GM12878 (cell line): ENCODE measurements at regions not wholly inside any gene's neighbourhood (a gene's known extent, or its start where the extent isn't known, plus 50 kb on each side); places are given as distances from the start of the nearest gene placed in this dataset.

ENCODE experiments used
- ATAC-seq: fragments of 200-7000 bp; cut with Tn5 transposase; 3 replicates; pipeline ENCODE4 v1.9.1; 2020; ENCODE audit warnings: mild to moderate bottlenecking, moderate library complexity
- BruUV-seq: library from RNA; stranded (reverse); fragments of 400-500 nt; replicated peaks from 2 replicates; lab custom pipeline; 2021; lab: Mats Ljungman, UMichigan
- CTCF ChIA-PET: fragments of 300-600 bp; sonication (Branson Sonifier 250); formaldehyde crosslinking; extraction: SDS; loops from one replicate; lab custom pipeline; 2021; ENCODE audit warnings: inconsistent platforms; lab: Yijun Ruan, JAX
- POLR2A ChIA-PET: fragments of 350-600 bp; formaldehyde crosslinking; extraction: SDS; loops from one replicate; lab custom pipeline; 2021; ENCODE audit warnings: inconsistent platforms; lab: Charles Lee
- RAD21 ChIA-PET: fragments of 300-600 bp; sonication (Branson Sonifier 250); formaldehyde crosslinking; loops from one replicate; lab custom pipeline; 2023; ENCODE audit warnings: antibody characterized with exemption; ENCODE audit not compliant: unreplicated experiment; lab: Charles Lee
- SMC1A ChIA-PET: fragments of 300-600 bp; sonication (Branson Sonifier 250); formaldehyde crosslinking; loops from one replicate; lab custom pipeline; 2023; ENCODE audit not compliant: unreplicated experiment, uncharacterized antibody; lab: Charles Lee
- DNase-seq: peaks from one replicate; pipeline ENCODE4 v3.0.0-alpha.2; 2011; ENCODE audit warnings: low read depth, low spot score
- FAIRE-seq: peaks from 3 replicates; lab custom pipeline; 2011; peaks lifted over from hg19 to GRCh38; lab: Jason Lieb, UNC
- H2AFZ ChIP-seq: 2 replicates; pipeline ENCODE4 v1.6.0; 2011; ENCODE audit warnings: low read depth, low read length, control low read depth; ENCODE audit not compliant: control insufficient read depth
- H3K27ac ChIP-seq: 2 replicates; pipeline ENCODE4 v1.5.1; 2011; ENCODE audit warnings: control low read depth; ENCODE audit not compliant: control insufficient read depth, insufficient read depth
- H3K27me3 ChIP-seq, 2 experiments: replicated peaks in 1 of 2; 2 replicates each; pipeline versions ENCODE4 v1.6.0 to v1.6.1; 2011; ENCODE audit warnings: low read length in 1 of 2; ENCODE audit not compliant: control insufficient read depth in 2 of 2, insufficient read depth in 2 of 2
- H3K36me3 ChIP-seq, 2 experiments: 2 replicates each; pipeline ENCODE4 v1.5.1; 2011; ENCODE audit warnings: low read length in 1 of 2; ENCODE audit not compliant: control insufficient read depth in 2 of 2, insufficient read depth in 2 of 2
- H3K4me1 ChIP-seq: 2 replicates; pipeline ENCODE4 v1.6.1; 2011; ENCODE audit warnings: mild to moderate bottlenecking, low read length, moderate library complexity, mixed read lengths; ENCODE audit not compliant: control insufficient read depth, insufficient read depth
- H3K4me2 ChIP-seq: 2 replicates; pipeline ENCODE4 v1.6.0; 2011; ENCODE audit warnings: control low read depth; ENCODE audit not compliant: control insufficient read depth, insufficient read depth
- H3K4me3 ChIP-seq: fragments of 200-600 bp; sonication (generic); 2 replicates; pipeline ENCODE4 v1.5.1; 2016
- H3K79me2 ChIP-seq: 2 replicates; pipeline ENCODE4 v1.6.0; 2011; ENCODE audit warnings: low read length; ENCODE audit not compliant: control insufficient read depth, insufficient read depth
- H3K9ac ChIP-seq: 2 replicates; pipeline ENCODE4 v1.8.0; 2011; ENCODE audit warnings: low read length, control low read depth, mixed read lengths; ENCODE audit not compliant: control insufficient read depth, insufficient read depth
- H3K9me3 ChIP-seq: replicated peaks from 3 replicates; pipeline ENCODE4 v1.5.1; 2011; ENCODE audit warnings: mild to moderate bottlenecking, low read length; ENCODE audit not compliant: control insufficient read depth, insufficient read depth
- H4K20me1 ChIP-seq: 2 replicates; pipeline ENCODE4 v1.6.0; 2011; ENCODE audit not compliant: control insufficient read depth, insufficient read depth
- CBX5 ChIP-seq: sonication (generic); IDR thresholded peaks from 2 replicates; pipeline ENCODE4 v1.6.1; 2016; ENCODE audit warnings: low read depth, moderate library complexity, mild to moderate bottlenecking, inconsistent platforms
- CEBPZ ChIP-seq: fragments of 150-350 bp; IDR thresholded peaks from 2 replicates; pipeline ENCODE4 v1.6.1; 2016; ENCODE audit warnings: low read depth, low read length
- CHD2 ChIP-seq: IDR thresholded peaks from 2 replicates; pipeline ENCODE4 v1.6.1; 2011; ENCODE audit warnings: low read depth, low read length, improper control_type of control experiment, borderline replicate concordance
- CREB1 ChIP-seq: IDR thresholded peaks from 2 replicates; pipeline ENCODE4 v1.6.1; 2012; ENCODE audit warnings: low read depth, mild to moderate bottlenecking, inconsistent platforms
- CREM ChIP-seq: IDR thresholded peaks from 2 replicates; pipeline ENCODE4 v1.6.1; 2014; ENCODE audit warnings: antibody characterized with exemption, low read depth
- ELK1 ChIP-seq: IDR thresholded peaks from 2 replicates; pipeline ENCODE4 v1.6.1; 2012; ENCODE audit warnings: low read depth, low read length, improper control_type of control experiment
- FOS ChIP-seq: IDR thresholded peaks from 3 replicates; pipeline ENCODE4 v1.6.1; 2011; ENCODE audit warnings: borderline replicate concordance; ENCODE audit not compliant: insufficient read length; ENCODE audit errors: extremely low read depth
- HDAC2 ChIP-seq: fragments of 200-600 bp; sonication (generic); IDR thresholded peaks from 2 replicates; pipeline ENCODE4 v1.6.1; 2017
- IKZF2 ChIP-seq, 2 experiments: fragments of 450-650 bp; IDR thresholded peaks; 2 replicates each; pipeline ENCODE4 v1.6.1; 2017; ENCODE audit warnings: mild to moderate bottlenecking in 2 of 2, moderate library complexity in 2 of 2
- POLR2A ChIP-seq: IDR thresholded peaks from 2 replicates; pipeline ENCODE4 v1.6.1; 2011; ENCODE audit warnings: low read depth, mild to moderate bottlenecking, low read length
- RELB ChIP-seq: fragments of 450-650 bp; IDR thresholded peaks from 2 replicates; pipeline ENCODE4 v1.6.1; 2017; ENCODE audit warnings: low read depth, mild to moderate bottlenecking, moderate library complexity
- SIN3A ChIP-seq: IDR thresholded peaks from 2 replicates; pipeline ENCODE4 v1.6.1; 2012; ENCODE audit warnings: low read depth, low read length, improper control_type of control experiment
- YY1 ChIP-seq: IDR thresholded peaks from 2 replicates; pipeline ENCODE4 v1.6.1; 2011; ENCODE audit warnings: low read depth, mild to moderate bottlenecking, low read length
- WGBS: methylation state at CpG from one replicate; pipeline ENCODE4 v1.1.6; 2016; ENCODE audit warnings: low lambda C conversion rate; ENCODE audit not compliant: insufficient replicate concordance, insufficient coverage; ENCODE audit errors: missing lambda C conversion rate; 5-methylcytosine and 5-hydroxymethylcytosine counted together
- in situ Hi-C: fragments of 300-500 bp; cut with MboI; formaldehyde crosslinking; loops from 9 replicates; pipeline ENCODE4 v1.14.3; 2018; ENCODE audit warnings: mixed read lengths
- intact Hi-C: fragments of 100-400 bp; cut with micrococcal nuclease; formaldehyde crosslinking; loops from one replicate; pipeline ENCODE4 v1.14.2; 2022; ENCODE audit not compliant: unreplicated experiment
- TF ChIP-seq, protein P1 (sequence below): IDR thresholded peaks from 2 replicates; pipeline ENCODE4 v1.6.1; 2012; ENCODE audit warnings: low read depth, low read length, improper control_type of control experiment

GRCh38 chr10:90136731-90137316 is 435.4 kb downstream of the KIF20B start:
- WGBS, result 37% methylated on average over 8 of the region's 8 CpGs
- H3K27me3 ChIP-seq, result no peaks in the 10 kb centered on the region
- no peak overlapping the region for H3K4me2 ChIP-seq
- no peak overlapping the region for H3K4me3 ChIP-seq
- no peak for ATAC-seq
- no peak overlapping the region for H3K27ac ChIP-seq
- ChIA-PET RAD21 (interaction anchor here (0.6 to 1.9 kb wide), 4 partner anchors 35 to 339 kb away, joined by 3 to 6 read pairs (median 4); no protein-coding TSS in a partner anchor), CTCF (interaction anchor here (1.6 to 1.8 kb wide), 3 partner anchors 12 to 343 kb away, joined by 3 to 5 read pairs (median 5); no protein-coding TSS in a partner anchor), SMC1A (interaction anchor here (1.2 to 1.6 kb wide), 4 partner anchors 11 to 180 kb away, joined by 3 to 10 read pairs (median 5); no protein-coding TSS in a partner anchor), POLR2A (no interaction called here)
- no peaks in the 10 kb centered on the region for H3K79me2 ChIP-seq
- no TSS peak for BruUV-seq
- H3K9me3 ChIP-seq, result peaks cover 23% of the 10 kb centered on the region
- in situ Hi-C loops, result loop anchor here (5.0 kb wide), 1 partner anchor 345 kb away; no protein-coding TSS in a partner anchor
- H2AFZ ChIP-seq, result no peak overlapping the region
- no peaks in the 10 kb centered on the region for H4K20me1 ChIP-seq
- no peak for FAIRE-seq
- intact Hi-C loops, result no loop called here
- no peak for DNase-seq
- no peak overlapping the region for H3K9ac ChIP-seq
- H3K36me3 ChIP-seq, result no peaks in the 10 kb centered on the region
- H3K4me1 ChIP-seq, result peaks cover 3% of the 10 kb centered on the region; the same call in 1 of the 2 replicates
- TF ChIP-seq CEBPZ, result peak; percentile 44; the same call in 1 of the 2 replicates
- TF ChIP-seq SIN3A, result no peak
- TF ChIP-seq FOS, result no peak
- no peak for TF ChIP-seq CREM
- no peak for TF ChIP-seq ELK1
- TF ChIP-seq CREB1, result no peak
- TF ChIP-seq HDAC2, result no peak
- no peak for TF ChIP-seq IKZF2 (IDR thresholded peaks at IDR 0.05)
- TF ChIP-seq, protein P1, sequence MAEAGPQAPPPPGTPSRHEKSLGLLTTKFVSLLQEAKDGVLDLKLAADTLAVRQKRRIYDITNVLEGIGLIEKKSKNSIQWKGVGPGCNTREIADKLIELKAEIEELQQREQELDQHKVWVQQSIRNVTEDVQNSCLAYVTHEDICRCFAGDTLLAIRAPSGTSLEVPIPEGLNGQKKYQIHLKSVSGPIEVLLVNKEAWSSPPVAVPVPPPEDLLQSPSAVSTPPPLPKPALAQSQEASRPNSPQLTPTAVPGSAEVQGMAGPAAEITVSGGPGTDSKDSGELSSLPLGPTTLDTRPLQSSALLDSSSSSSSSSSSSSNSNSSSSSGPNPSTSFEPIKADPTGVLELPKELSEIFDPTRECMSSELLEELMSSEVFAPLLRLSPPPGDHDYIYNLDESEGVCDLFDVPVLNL, result no peak
- peak; percentile 65; the same call in 1 of the 2 replicates for TF ChIP-seq YY1
- peak; percentile 100 for TF ChIP-seq CBX5
- TF ChIP-seq POLR2A, result no peak
- TF ChIP-seq CHD2, result no peak
- no peak for TF ChIP-seq RELB
